Loucy (cell line): ENCODE measurements at regions not wholly inside any gene's neighbourhood (a gene's known extent, or its start where the extent isn't known, plus 50 kb on each side); places are given as distances from the start of the nearest gene placed in this dataset.

Experiments used
- CTCF ChIP-seq: fragments of 200-600 bp; sonication (generic); conservative IDR thresholded peaks from 2 replicates; pipeline ENCODE4 v1.5.1; 2014; ENCODE audit warnings: mild to moderate bottlenecking, antibody characterized with exemption, low read length
- EZH2phosphoT487 ChIP-seq: fragments of 200-600 bp; IDR thresholded peaks from 2 replicates; pipeline ENCODE4 v1.6.1; 2018; ENCODE audit warnings: antibody characterized with exemption, mild to moderate bottlenecking, moderate library complexity, borderline replicate concordance

GRCh38 chr2:129906861-129907235 lies 72.6 kb upstream of the RAB6C start:
- no peak for TF ChIP-seq CTCF
- no peak for TF ChIP-seq EZH2phosphoT487
